Neural cell (in vitro differentiated cells): ENCODE measurements at regions not wholly inside any gene's neighbourhood (a gene's known extent, or its start where the extent isn't known, plus 50 kb on each side); places are given as distances from the start of the nearest gene placed in this dataset.

Experiments
- H2AFZ ChIP-seq: fragments of 200-600, 300-800 bp; sonication (generic), shearing (Covaris generic); 2 replicates; pipeline ENCODE4 v1.6.0; 2014; ENCODE audit warnings: low read depth, mild to moderate bottlenecking, antibody characterized with exemption, low read length, moderate library complexity
- H3F3A ChIP-seq: fragments of 200-600 bp; shearing (Covaris generic); 2 replicates; pipeline ENCODE4 v1.6.1; 2016; ENCODE audit warnings: mild to moderate bottlenecking, moderate library complexity, mixed read lengths, antibody characterized with exemption, low read length; ENCODE audit not compliant: insufficient read depth, poor library complexity, severe bottlenecking
- H3K27ac ChIP-seq: fragments of 200-600, 300-800 bp; sonication (generic), shearing (Covaris generic); 2 replicates; pipeline ENCODE4 v1.5.1; 2014; ENCODE audit warnings: mild to moderate bottlenecking, low read length, moderate library complexity
- H3K27me3 ChIP-seq: fragments of 300-800, 200-600 bp; sonication (generic), shearing (Covaris generic); 2 replicates; pipeline ENCODE4 v1.6.0; 2014; ENCODE audit warnings: mild to moderate bottlenecking, low read depth, low read length, moderate library complexity; ENCODE audit not compliant: insufficient read depth
- H3K36me3 ChIP-seq: fragments of 300-800, 200-600 bp; sonication (generic), shearing (Covaris generic); 2 replicates; pipeline ENCODE4 v1.5.1; 2014; ENCODE audit warnings: mild to moderate bottlenecking, antibody characterized with exemption, low read length, moderate library complexity; ENCODE audit not compliant: insufficient read depth
- H3K4me2 ChIP-seq: fragments of 300-800, 200-600 bp; sonication (generic), shearing (Covaris generic); 2 replicates; pipeline ENCODE4 v1.6.0; 2014; ENCODE audit warnings: mild to moderate bottlenecking, low read length
- H3K4me3 ChIP-seq: fragments of 300-800, 200-600 bp; sonication (generic), shearing (Covaris generic); 2 replicates; pipeline ENCODE4 v1.5.1; 2014; ENCODE audit warnings: mild to moderate bottlenecking, low read length, moderate library complexity
- H3K79me2 ChIP-seq: fragments of 200-600 bp; shearing (Covaris generic); replicated peaks from 2 replicates; pipeline ENCODE4 v1.6.0; 2014; ENCODE audit warnings: mild to moderate bottlenecking, low read length, moderate library complexity; ENCODE audit not compliant: insufficient read depth
- H3K9ac ChIP-seq: fragments of 300-800, 200-600 bp; sonication (generic), shearing (Covaris generic); 2 replicates; pipeline ENCODE4 v1.6.1; 2016; ENCODE audit warnings: mild to moderate bottlenecking, low read length, mixed read lengths
- H3K9me2 ChIP-seq: fragments of 200-600 bp; shearing (Covaris generic); 2 replicates; pipeline ENCODE4 v1.6.1; 2016; ENCODE audit warnings: mild to moderate bottlenecking, low read length, mixed read lengths; ENCODE audit not compliant: insufficient read depth
- H3K9me3 ChIP-seq: fragments of 200-600, 300-800 bp; sonication (generic), shearing (Covaris generic); 2 replicates; pipeline ENCODE4 v1.6.1; 2016; ENCODE audit warnings: mild to moderate bottlenecking, mixed run types, low read length, moderate library complexity, mixed read lengths
- H4K20me1 ChIP-seq: fragments of 200-600 bp; shearing (Covaris generic); 2 replicates; pipeline ENCODE4 v1.6.1; 2016; ENCODE audit warnings: mild to moderate bottlenecking, mixed run types; ENCODE audit not compliant: insufficient read depth
- EP300 ChIP-seq: fragments of 450-650 bp; conservative IDR thresholded peaks from 2 replicates; pipeline ENCODE4 v1.6.1; 2014; ENCODE audit warnings: antibody characterized with exemption, mild to moderate bottlenecking, moderate library complexity; ENCODE audit not compliant: poor library complexity, severe bottlenecking
- EZH2 ChIP-seq: fragments of 200-600, 300-800 bp; shearing (Covaris generic), sonication (generic); IDR thresholded peaks from 2 replicates; pipeline ENCODE4 v1.6.1; 2014; ENCODE audit warnings: antibody characterized with exemption, low read length, borderline replicate concordance, mild to moderate bottlenecking; ENCODE audit not compliant: insufficient read depth, poor library complexity, severe bottlenecking
- MXI1 ChIP-seq: fragments of 450-650 bp; conservative IDR thresholded peaks from 2 replicates; pipeline ENCODE4 v1.6.1; 2014; ENCODE audit warnings: antibody characterized with exemption, mild to moderate bottlenecking; ENCODE audit not compliant: poor library complexity, severe bottlenecking
- POLR2AphosphoS5 ChIP-seq: IDR thresholded peaks from 2 replicates; pipeline ENCODE4 v1.6.1; 2012
- RAD21 ChIP-seq: fragments of 450-650 bp; conservative IDR thresholded peaks from 2 replicates; pipeline ENCODE4 v1.6.1; 2014; ENCODE audit warnings: antibody characterized with exemption, mild to moderate bottlenecking, moderate library complexity
- SMC3 ChIP-seq: fragments of 450-650 bp; conservative IDR thresholded peaks from 2 replicates; pipeline ENCODE4 v1.6.1; 2014; ENCODE audit warnings: antibody characterized with exemption, mild to moderate bottlenecking, moderate library complexity; ENCODE audit not compliant: poor library complexity
- TAF1 ChIP-seq: IDR thresholded peaks from 2 replicates; pipeline ENCODE4 v1.6.1; 2012; ENCODE audit warnings: low read depth
- TF ChIP-seq, protein P1 (sequence below): fragments of 450-650 bp; IDR thresholded peaks from 2 replicates; pipeline ENCODE4 v1.5.1; 2014; ENCODE audit warnings: antibody characterized with exemption, mild to moderate bottlenecking, moderate library complexity; ENCODE audit not compliant: poor library complexity, severe bottlenecking
- TF ChIP-seq, protein P2 (sequence below): IDR thresholded peaks from 2 replicates; pipeline ENCODE4 v1.6.1; 2012; ENCODE audit warnings: borderline replicate concordance

DNA sequence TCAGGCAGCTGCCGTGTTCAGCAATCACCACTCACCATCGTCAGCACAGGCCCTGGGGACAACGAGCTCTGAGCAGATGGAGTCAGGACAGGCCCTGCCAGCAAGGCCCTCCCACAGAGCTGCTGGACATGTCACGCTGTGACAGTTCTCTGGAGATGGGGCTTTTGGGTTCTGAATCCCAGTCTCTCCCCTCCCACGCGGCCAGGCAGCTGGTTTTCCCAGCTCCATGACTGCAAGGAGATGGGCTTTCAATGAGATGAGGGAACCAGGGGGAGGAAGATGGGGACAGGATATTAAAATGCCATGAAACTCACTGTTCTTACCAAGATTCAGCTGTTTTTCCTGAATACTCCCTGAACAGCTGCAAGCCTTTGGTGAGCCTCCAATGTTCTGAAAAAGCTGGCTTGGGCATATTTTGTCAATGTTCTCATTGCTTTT lies 305.9 kb downstream of the BRD1 start:
- H3K27me3 ChIP-seq = no peaks in the 10 kb centered on the region
- H3K27ac ChIP-seq = no peak overlapping the region
- H4K20me1 ChIP-seq = no peaks in the 10 kb centered on the region

DNA sequence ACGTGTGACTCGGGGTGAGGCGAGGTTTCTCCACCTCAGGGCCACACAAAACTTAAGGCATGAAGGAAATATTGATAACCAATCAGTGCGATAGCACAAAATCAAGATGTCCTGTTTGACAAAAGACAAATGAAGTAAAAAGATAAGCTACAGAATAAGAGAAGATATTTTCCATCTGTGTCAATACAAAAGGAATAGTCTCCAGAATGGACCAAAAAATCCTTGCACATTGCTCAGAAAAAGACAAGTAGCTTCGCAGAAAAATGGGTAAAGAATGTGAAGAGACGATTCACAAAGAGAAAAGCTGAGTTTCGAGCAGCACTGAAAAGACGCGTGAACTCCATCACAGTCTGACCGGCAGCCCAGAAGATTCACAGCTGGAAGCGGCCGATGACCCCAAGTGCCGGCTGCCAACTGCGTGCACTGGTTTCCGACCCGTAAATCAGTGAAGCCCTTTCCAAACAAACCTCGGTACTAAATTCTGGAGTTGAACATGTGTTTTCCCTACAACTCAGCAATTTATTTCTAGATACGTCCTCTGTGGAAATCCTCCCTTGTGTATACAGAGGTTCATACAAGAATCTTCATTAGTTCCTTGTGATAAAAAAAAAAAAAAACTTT lies 308.4 kb downstream of the BRD1 start:
- no peaks in the 10 kb centered on the region for H3K36me3 ChIP-seq
- H3K79me2 ChIP-seq = no peaks in the 10 kb centered on the region
- TF ChIP-seq RAD21 (no peak), EP300 (no peak), EZH2 (no peak), POLR2AphosphoS5 (no peak), SMC3 (no peak), MXI1 (no peak), TAF1 (no peak)
- TF ChIP-seq, protein P1, sequence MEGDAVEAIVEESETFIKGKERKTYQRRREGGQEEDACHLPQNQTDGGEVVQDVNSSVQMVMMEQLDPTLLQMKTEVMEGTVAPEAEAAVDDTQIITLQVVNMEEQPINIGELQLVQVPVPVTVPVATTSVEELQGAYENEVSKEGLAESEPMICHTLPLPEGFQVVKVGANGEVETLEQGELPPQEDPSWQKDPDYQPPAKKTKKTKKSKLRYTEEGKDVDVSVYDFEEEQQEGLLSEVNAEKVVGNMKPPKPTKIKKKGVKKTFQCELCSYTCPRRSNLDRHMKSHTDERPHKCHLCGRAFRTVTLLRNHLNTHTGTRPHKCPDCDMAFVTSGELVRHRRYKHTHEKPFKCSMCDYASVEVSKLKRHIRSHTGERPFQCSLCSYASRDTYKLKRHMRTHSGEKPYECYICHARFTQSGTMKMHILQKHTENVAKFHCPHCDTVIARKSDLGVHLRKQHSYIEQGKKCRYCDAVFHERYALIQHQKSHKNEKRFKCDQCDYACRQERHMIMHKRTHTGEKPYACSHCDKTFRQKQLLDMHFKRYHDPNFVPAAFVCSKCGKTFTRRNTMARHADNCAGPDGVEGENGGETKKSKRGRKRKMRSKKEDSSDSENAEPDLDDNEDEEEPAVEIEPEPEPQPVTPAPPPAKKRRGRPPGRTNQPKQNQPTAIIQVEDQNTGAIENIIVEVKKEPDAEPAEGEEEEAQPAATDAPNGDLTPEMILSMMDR = no peak
- TF ChIP-seq, protein P2, sequence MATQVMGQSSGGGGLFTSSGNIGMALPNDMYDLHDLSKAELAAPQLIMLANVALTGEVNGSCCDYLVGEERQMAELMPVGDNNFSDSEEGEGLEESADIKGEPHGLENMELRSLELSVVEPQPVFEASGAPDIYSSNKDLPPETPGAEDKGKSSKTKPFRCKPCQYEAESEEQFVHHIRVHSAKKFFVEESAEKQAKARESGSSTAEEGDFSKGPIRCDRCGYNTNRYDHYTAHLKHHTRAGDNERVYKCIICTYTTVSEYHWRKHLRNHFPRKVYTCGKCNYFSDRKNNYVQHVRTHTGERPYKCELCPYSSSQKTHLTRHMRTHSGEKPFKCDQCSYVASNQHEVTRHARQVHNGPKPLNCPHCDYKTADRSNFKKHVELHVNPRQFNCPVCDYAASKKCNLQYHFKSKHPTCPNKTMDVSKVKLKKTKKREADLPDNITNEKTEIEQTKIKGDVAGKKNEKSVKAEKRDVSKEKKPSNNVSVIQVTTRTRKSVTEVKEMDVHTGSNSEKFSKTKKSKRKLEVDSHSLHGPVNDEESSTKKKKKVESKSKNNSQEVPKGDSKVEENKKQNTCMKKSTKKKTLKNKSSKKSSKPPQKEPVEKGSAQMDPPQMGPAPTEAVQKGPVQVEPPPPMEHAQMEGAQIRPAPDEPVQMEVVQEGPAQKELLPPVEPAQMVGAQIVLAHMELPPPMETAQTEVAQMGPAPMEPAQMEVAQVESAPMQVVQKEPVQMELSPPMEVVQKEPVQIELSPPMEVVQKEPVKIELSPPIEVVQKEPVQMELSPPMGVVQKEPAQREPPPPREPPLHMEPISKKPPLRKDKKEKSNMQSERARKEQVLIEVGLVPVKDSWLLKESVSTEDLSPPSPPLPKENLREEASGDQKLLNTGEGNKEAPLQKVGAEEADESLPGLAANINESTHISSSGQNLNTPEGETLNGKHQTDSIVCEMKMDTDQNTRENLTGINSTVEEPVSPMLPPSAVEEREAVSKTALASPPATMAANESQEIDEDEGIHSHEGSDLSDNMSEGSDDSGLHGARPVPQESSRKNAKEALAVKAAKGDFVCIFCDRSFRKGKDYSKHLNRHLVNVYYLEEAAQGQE = no peak
- H3K9me3 ChIP-seq = no peaks in the 10 kb centered on the region
- no peaks in the 10 kb centered on the region for H3K9me2 ChIP-seq
- no peaks in the 10 kb centered on the region for H3F3A ChIP-seq
- H3K27me3 ChIP-seq = no peaks in the 10 kb centered on the region
- no peak overlapping the region for H3K4me2 ChIP-seq
- no peak overlapping the region for H2AFZ ChIP-seq
- no peak overlapping the region for H3K4me3 ChIP-seq
- H4K20me1 ChIP-seq = no peaks in the 10 kb centered on the region
- H3K27ac ChIP-seq = no peak overlapping the region
- no peak overlapping the region for H3K9ac ChIP-seq

More for the DNA sequence above, 305.9 kb downstream of the BRD1 start:
- TF ChIP-seq POLR2AphosphoS5 = no peak
- TF ChIP-seq, protein P2 = no peak
- no peak for TF ChIP-seq TAF1
- TF ChIP-seq MXI1 = no peak
- TF ChIP-seq SMC3 = no peak
- TF ChIP-seq EP300 = no peak
- no peak for TF ChIP-seq RAD21
- TF ChIP-seq EZH2 = no peak
- H3K36me3 ChIP-seq = no peaks in the 10 kb centered on the region
- H3K79me2 ChIP-seq = no peaks in the 10 kb centered on the region
- no peak overlapping the region for H2AFZ ChIP-seq
- H3K9ac ChIP-seq = no peak overlapping the region
- no peak overlapping the region for H3K4me3 ChIP-seq
- no peaks in the 10 kb centered on the region for H3F3A ChIP-seq
- no peak overlapping the region for H3K4me2 ChIP-seq
- H3K9me3 ChIP-seq = no peaks in the 10 kb centered on the region
- no peaks in the 10 kb centered on the region for H3K9me2 ChIP-seq
